ENCODE measurements at regions not wholly inside any gene's neighbourhood (a gene's known extent, or its start where the extent isn't known, plus 50 kb on each side); places are given as distances from the start of the nearest gene placed in this dataset.

DNA sequence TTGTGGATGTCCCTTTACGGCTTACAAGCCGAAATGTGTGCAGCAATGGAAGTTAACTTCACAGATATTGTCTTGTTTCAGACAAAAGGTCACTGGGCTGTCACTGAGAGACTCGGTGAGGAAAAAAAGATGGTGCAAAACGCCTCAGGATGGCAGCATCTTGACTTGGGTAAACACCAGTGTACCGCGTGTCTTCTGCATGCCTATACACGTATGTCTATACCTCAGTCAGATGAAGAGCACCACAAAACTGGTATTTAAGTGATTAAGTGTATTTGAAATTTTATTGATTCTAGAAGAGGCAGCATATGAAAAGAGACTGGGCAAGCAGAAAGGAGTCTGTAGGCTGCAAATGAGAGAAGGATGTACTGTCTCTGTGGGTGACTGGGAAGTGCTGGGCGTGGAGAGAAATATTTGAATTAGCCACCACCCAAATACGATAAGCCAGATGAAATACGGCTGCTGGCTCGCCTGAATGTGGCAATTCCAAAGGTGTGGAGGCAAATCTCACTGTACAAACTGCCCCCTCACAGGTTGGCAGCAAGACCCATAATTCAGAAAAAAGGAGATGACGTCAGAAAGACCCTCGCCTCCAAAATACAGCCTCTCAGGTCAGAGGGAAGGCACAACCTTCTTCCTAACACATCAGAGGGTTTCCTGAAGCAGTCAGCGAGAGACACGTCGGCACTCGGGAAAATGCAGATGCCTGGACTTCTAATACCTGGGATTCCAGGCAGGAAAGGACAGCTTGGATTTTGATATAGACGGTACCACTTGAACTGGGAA lies 53.4 kb upstream of the NEO1 start:
- TF ChIP-seq, protein P1, sequence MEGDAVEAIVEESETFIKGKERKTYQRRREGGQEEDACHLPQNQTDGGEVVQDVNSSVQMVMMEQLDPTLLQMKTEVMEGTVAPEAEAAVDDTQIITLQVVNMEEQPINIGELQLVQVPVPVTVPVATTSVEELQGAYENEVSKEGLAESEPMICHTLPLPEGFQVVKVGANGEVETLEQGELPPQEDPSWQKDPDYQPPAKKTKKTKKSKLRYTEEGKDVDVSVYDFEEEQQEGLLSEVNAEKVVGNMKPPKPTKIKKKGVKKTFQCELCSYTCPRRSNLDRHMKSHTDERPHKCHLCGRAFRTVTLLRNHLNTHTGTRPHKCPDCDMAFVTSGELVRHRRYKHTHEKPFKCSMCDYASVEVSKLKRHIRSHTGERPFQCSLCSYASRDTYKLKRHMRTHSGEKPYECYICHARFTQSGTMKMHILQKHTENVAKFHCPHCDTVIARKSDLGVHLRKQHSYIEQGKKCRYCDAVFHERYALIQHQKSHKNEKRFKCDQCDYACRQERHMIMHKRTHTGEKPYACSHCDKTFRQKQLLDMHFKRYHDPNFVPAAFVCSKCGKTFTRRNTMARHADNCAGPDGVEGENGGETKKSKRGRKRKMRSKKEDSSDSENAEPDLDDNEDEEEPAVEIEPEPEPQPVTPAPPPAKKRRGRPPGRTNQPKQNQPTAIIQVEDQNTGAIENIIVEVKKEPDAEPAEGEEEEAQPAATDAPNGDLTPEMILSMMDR (IDR thresholded peaks at IDR 0.05), result no peak
- no peak for TF ChIP-seq POLR2A (IDR thresholded peaks at IDR 0.05; ENCODE audit: low read depth)
- no peak for TF ChIP-seq POLR2AphosphoS5 (IDR thresholded peaks at IDR 0.05)
